WTC11 (cell line): ENCODE measurements at regions not wholly inside any gene's neighbourhood (a gene's known extent, or its start where the extent isn't known, plus 50 kb on each side); places are given as distances from the start of the nearest gene placed in this dataset.

Experiments
- ATAC-seq: fragments of 200-7000 bp; cut with Tn5 transposase; 2 replicates; pipeline ENCODE4 v1.10.0; 2021; ENCODE audit warnings: mild to moderate bottlenecking, moderate library complexity
- CTCF ChIA-PET: fragments of 300-600 bp; sonication (Branson Sonifier 250); formaldehyde crosslinking; loops from one replicate; lab custom pipeline; 2021; ENCODE audit warnings: antibody characterized with exemption; lab: Charles Lee
- POLR2A ChIA-PET: fragments of 350-600 bp; sonication (Branson Sonifier 250); formaldehyde crosslinking; loops from one replicate; lab custom pipeline; 2021; ENCODE audit warnings: antibody characterized with exemption; lab: Charles Lee
- DNase-seq: peaks from one replicate; pipeline ENCODE4 v3.0.0; 2021; ENCODE audit warnings: low spot score
- H3K27ac Mint-ChIP-seq: 2 replicates; pipeline ENCODE4 v1.8.0; 2021; ENCODE audit warnings: mixed read lengths
- H3K27me3 Mint-ChIP-seq: 2 replicates; pipeline ENCODE4 v1.8.0; 2021; ENCODE audit warnings: low read depth, mild to moderate bottlenecking, moderate library complexity, mixed read lengths
- H3K36me3 Mint-ChIP-seq: 2 replicates; pipeline ENCODE4 v1.8.0; 2021; ENCODE audit warnings: mixed read lengths
- H3K4me1 Mint-ChIP-seq: 2 replicates; pipeline ENCODE4 v1.8.0; 2022; ENCODE audit warnings: mixed read lengths
- H3K4me3 Mint-ChIP-seq: 2 replicates; pipeline ENCODE4 v1.8.0; 2021; ENCODE audit warnings: mild to moderate bottlenecking, moderate library complexity, mixed read lengths
- H3K9me3 Mint-ChIP-seq: 2 replicates; pipeline ENCODE4 v1.8.0; 2021; ENCODE audit warnings: mixed read lengths
- GRHL2 ChIP-seq: fragments of 250-450 bp; sonication (Bioruptor Pico); IDR thresholded peaks from 2 replicates; pipeline ENCODE4 v1.8.0; 2022; ENCODE audit warnings: mild to moderate bottlenecking, moderate library complexity; ENCODE audit not compliant: insufficient replicate concordance, severe bottlenecking
- JUN ChIP-seq: sonication (generic); formaldehyde crosslinking; IDR thresholded peaks from 2 replicates; pipeline ENCODE4 v1.8.0; 2023; ENCODE audit warnings: mild to moderate bottlenecking, missing genetic modification reagents
- KAT7 ChIP-seq: sonication (generic); formaldehyde crosslinking; IDR thresholded peaks from 2 replicates; pipeline ENCODE4 v1.8.1; 2023; ENCODE audit warnings: missing genetic modification reagents, mild to moderate bottlenecking, borderline replicate concordance
- MYBL2 ChIP-seq: sonication (generic); formaldehyde crosslinking; IDR thresholded peaks from 2 replicates; pipeline ENCODE4 v1.8.1; 2023; ENCODE audit warnings: mild to moderate bottlenecking, moderate library complexity, missing genetic modification reagents
- NR2C2 ChIP-seq: sonication (generic); formaldehyde crosslinking; IDR thresholded peaks from 2 replicates; pipeline ENCODE4 v1.8.0; 2022; ENCODE audit warnings: mild to moderate bottlenecking, missing genetic modification reagents
- OVOL2 ChIP-seq: fragments of 250-450 bp; sonication (Bioruptor Pico); IDR thresholded peaks from 2 replicates; pipeline ENCODE4 v1.9.0; 2021; ENCODE audit warnings: mild to moderate bottlenecking, borderline replicate concordance
- PRRX2 ChIP-seq: fragments of 250-450 bp; sonication (Bioruptor Pico); IDR thresholded peaks from 2 replicates; pipeline ENCODE4 v1.8.0; 2021; ENCODE audit warnings: mild to moderate bottlenecking
- SMAD3 ChIP-seq: sonication (generic); formaldehyde crosslinking; IDR thresholded peaks from 2 replicates; pipeline ENCODE4 v1.8.0; 2022; ENCODE audit warnings: missing genetic modification reagents, mild to moderate bottlenecking, borderline replicate concordance
- TCF7 ChIP-seq: sonication (generic); formaldehyde crosslinking; IDR thresholded peaks from 2 replicates; pipeline ENCODE4 v1.8.0; 2022; ENCODE audit warnings: mild to moderate bottlenecking, low read depth, missing genetic modification reagents, moderate library complexity
- USF1 ChIP-seq: sonication (generic); formaldehyde crosslinking; IDR thresholded peaks from 2 replicates; pipeline ENCODE4 v1.8.0; 2022; ENCODE audit warnings: mild to moderate bottlenecking, missing genetic modification reagents
- ZNF219 ChIP-seq: sonication (generic); formaldehyde crosslinking; IDR thresholded peaks from 2 replicates; pipeline ENCODE4 v1.8.0; 2023; ENCODE audit warnings: missing genetic modification reagents, mild to moderate bottlenecking, borderline replicate concordance
- TF ChIP-seq, protein P1 (sequence below): sonication (generic); formaldehyde crosslinking; IDR thresholded peaks from 2 replicates; pipeline ENCODE4 v1.8.0; 2023; ENCODE audit warnings: missing genetic modification reagents
- TF ChIP-seq, protein P2 (sequence below): fragments of 250-450 bp; sonication (Bioruptor Pico); IDR thresholded peaks from 2 replicates; pipeline ENCODE4 v1.9.0; 2021; ENCODE audit warnings: mild to moderate bottlenecking, borderline replicate concordance
- TF ChIP-seq, protein P3 (sequence below): sonication (generic); formaldehyde crosslinking; IDR thresholded peaks from 2 replicates; pipeline ENCODE4 v1.8.1; 2022; ENCODE audit warnings: missing genetic modification reagents, borderline replicate concordance
- TF ChIP-seq, protein P4 (sequence below): sonication (generic); formaldehyde crosslinking; conservative IDR thresholded peaks from 2 replicates; pipeline ENCODE4 v1.8.1; 2023; ENCODE audit warnings: mild to moderate bottlenecking, low read depth, missing genetic modification reagents, moderate library complexity
- TF ChIP-seq, protein P5 (sequence below): fragments of 250-450 bp; sonication (Bioruptor Pico); conservative IDR thresholded peaks from 2 replicates; pipeline ENCODE4 v1.9.0; 2021; ENCODE audit warnings: mild to moderate bottlenecking

DNA sequence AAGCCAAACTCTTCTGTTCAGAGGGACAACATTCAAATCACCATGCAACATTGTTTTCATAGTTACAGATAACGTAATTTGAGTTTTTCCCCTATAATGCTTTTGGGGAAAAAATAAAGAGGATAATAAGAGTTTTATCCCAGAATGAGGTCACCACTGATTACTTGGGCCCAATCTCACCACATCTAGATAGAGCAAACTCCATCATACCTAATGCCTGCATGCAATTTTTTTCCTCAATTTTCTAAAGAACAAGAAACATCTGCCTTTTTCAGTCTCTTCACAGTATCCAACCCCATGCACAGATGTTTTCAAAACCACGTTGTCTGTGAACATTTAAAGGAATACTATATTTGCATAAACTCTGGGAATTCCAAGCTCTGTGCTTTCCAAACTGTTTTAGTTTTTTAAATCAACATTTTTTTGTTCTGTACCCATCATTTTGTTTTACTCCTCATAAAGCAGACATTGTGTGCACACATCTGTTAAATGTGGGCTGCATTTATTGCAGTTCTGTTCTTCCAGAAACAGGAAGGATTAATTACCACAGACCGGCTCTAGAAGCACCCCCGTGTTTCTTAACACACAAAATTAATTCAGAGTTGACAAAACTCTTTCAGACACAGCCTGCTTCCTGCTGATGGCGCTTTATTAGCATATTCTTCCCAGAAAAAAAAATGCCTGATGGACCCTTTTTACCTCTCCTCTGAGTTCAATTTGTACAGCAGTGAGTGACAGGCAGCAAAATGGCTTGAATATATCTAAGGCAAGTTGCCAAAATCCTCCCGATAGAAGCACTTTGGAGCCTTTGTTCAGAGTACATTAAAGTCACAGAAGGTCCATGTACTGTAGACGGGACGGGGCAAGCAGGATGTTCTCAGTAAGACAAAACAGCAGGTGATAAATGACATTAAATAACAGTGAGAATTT is 1171.9 kb downstream of the EFNB2 start:
- H3K9me3 Mint-ChIP-seq: peaks cover 3% of the 10 kb centered on the region
- no peak overlapping the region for H3K4me3 Mint-ChIP-seq
- H3K36me3 Mint-ChIP-seq: peaks cover 3% of the 10 kb centered on the region
- no peak for TF ChIP-seq GRHL2 (CRISPR knock-in tag)
- TF ChIP-seq, protein P1, sequence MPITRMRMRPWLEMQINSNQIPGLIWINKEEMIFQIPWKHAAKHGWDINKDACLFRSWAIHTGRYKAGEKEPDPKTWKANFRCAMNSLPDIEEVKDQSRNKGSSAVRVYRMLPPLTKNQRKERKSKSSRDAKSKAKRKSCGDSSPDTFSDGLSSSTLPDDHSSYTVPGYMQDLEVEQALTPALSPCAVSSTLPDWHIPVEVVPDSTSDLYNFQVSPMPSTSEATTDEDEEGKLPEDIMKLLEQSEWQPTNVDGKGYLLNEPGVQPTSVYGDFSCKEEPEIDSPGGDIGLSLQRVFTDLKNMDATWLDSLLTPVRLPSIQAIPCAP: no peak
- no peak for TF ChIP-seq TCF7
- TF ChIP-seq, protein P2, sequence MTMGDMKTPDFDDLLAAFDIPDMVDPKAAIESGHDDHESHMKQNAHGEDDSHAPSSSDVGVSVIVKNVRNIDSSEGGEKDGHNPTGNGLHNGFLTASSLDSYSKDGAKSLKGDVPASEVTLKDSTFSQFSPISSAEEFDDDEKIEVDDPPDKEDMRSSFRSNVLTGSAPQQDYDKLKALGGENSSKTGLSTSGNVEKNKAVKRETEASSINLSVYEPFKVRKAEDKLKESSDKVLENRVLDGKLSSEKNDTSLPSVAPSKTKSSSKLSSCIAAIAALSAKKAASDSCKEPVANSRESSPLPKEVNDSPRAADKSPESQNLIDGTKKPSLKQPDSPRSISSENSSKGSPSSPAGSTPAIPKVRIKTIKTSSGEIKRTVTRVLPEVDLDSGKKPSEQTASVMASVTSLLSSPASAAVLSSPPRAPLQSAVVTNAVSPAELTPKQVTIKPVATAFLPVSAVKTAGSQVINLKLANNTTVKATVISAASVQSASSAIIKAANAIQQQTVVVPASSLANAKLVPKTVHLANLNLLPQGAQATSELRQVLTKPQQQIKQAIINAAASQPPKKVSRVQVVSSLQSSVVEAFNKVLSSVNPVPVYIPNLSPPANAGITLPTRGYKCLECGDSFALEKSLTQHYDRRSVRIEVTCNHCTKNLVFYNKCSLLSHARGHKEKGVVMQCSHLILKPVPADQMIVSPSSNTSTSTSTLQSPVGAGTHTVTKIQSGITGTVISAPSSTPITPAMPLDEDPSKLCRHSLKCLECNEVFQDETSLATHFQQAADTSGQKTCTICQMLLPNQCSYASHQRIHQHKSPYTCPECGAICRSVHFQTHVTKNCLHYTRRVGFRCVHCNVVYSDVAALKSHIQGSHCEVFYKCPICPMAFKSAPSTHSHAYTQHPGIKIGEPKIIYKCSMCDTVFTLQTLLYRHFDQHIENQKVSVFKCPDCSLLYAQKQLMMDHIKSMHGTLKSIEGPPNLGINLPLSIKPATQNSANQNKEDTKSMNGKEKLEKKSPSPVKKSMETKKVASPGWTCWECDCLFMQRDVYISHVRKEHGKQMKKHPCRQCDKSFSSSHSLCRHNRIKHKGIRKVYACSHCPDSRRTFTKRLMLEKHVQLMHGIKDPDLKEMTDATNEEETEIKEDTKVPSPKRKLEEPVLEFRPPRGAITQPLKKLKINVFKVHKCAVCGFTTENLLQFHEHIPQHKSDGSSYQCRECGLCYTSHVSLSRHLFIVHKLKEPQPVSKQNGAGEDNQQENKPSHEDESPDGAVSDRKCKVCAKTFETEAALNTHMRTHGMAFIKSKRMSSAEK: no peak
- TF ChIP-seq PRRX2 (CRISPR knock-in tag): no peak
- no peak for TF ChIP-seq USF1 (CRISPR knock-in tag)
- no peak for TF ChIP-seq ZNF219
- TF ChIP-seq OVOL2: no peak
- no peak overlapping the region; the same call in 1 of the 2 replicates for H3K27ac Mint-ChIP-seq
- ATAC-seq: peak; percentile 38; the same call in 1 of the 2 replicates
- ChIA-PET POLR2A (interaction anchor here (1.1 kb wide), 1 partner anchor 161 kb away, joined by 3 read pairs; no protein-coding TSS in a partner anchor), CTCF (no interaction called here)
- no peaks in the 10 kb centered on the region for H3K27me3 Mint-ChIP-seq
- peaks cover 23% of the 10 kb centered on the region for H3K4me1 Mint-ChIP-seq
- no peak for DNase-seq

DNA sequence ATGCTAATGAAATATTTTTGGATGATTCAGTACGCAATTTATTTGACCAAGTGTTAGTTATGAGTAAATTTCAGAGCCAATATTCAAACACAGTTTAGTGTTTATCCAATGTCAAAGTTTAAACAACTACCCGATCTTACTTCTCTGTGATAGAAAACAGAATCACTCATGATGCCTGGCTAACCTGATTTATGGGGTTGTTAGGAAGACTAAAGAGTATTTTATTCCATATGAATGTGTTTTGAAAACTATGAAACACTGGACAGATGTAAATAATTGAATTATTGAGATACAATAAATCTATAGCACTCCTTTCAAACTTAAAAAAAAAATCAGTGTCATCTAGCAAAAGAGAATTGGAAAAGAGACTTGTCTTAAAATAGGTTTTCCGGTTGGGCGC is 1181.8 kb downstream of the EFNB2 start:
- H3K27ac Mint-ChIP-seq: no peak overlapping the region
- POLR2A ChIA-PET: no interaction called here
- ATAC-seq: no peak
- TF ChIP-seq SMAD3 (CRISPR knock-in tag) (no peak), JUN (no peak), MYBL2 (CRISPR knock-in tag) (no peak), KAT7 (no peak), NR2C2 (no peak)
- TF ChIP-seq, protein P3, sequence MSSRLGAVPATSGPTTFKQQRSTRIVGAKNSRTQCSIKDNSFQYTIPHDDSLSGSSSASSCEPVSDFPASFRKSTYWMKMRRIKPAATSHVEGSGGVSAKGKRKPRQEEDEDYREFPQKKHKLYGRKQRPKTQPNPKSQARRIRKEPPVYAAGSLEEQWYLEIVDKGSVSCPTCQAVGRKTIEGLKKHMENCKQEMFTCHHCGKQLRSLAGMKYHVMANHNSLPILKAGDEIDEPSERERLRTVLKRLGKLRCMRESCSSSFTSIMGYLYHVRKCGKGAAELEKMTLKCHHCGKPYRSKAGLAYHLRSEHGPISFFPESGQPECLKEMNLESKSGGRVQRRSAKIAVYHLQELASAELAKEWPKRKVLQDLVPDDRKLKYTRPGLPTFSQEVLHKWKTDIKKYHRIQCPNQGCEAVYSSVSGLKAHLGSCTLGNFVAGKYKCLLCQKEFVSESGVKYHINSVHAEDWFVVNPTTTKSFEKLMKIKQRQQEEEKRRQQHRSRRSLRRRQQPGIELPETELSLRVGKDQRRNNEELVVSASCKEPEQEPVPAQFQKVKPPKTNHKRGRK (CRISPR knock-in tag): no peak
- TF ChIP-seq, protein P4, sequence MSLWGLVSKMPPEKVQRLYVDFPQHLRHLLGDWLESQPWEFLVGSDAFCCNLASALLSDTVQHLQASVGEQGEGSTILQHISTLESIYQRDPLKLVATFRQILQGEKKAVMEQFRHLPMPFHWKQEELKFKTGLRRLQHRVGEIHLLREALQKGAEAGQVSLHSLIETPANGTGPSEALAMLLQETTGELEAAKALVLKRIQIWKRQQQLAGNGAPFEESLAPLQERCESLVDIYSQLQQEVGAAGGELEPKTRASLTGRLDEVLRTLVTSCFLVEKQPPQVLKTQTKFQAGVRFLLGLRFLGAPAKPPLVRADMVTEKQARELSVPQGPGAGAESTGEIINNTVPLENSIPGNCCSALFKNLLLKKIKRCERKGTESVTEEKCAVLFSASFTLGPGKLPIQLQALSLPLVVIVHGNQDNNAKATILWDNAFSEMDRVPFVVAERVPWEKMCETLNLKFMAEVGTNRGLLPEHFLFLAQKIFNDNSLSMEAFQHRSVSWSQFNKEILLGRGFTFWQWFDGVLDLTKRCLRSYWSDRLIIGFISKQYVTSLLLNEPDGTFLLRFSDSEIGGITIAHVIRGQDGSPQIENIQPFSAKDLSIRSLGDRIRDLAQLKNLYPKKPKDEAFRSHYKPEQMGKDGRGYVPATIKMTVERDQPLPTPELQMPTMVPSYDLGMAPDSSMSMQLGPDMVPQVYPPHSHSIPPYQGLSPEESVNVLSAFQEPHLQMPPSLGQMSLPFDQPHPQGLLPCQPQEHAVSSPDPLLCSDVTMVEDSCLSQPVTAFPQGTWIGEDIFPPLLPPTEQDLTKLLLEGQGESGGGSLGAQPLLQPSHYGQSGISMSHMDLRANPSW: no peak
- TF ChIP-seq, protein P5, sequence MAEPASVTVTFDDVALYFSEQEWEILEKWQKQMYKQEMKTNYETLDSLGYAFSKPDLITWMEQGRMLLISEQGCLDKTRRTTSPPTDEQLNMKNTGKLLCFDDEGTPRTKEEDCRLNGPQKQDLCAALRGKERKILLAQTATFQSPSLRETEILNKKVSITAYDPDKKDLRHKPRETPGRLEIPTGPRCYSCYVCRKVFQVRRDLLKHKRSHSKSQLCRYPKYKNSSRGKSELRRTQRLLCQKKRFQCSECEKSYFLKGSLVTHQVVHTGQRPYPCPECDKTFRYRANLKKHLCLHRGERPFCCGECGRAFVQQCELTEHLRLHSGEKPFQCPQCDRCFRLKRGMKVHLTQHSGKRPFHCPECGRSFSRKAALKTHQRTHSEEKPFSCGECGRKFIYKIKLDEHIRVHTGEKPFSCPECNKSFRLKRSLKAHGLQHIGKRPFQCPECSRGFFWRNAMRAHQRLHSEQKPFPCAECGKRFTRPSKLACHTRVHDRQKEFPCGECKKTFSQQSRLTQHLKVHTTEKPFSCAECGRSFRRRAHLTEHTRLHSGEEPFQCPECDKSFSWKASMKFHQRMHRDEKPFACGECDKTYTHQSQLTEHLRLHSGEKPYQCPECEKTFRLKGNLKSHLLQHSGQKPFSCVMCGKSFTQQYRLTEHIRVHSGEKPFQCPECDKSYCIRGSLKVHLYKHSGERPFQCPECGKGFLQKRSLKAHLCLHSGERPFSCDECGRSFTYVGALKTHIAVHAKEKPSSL: no peak
- TF ChIP-seq, protein P2: no peak

More for the DNA sequence above, 1181.8 kb downstream of the EFNB2 start:
- Mint-ChIP-seq H3K9me3 (peaks cover 13% of the 10 kb centered on the region), H3K36me3 (peaks cover 3% of the 10 kb centered on the region), H3K4me3 (no peak overlapping the region), H3K27me3 (no peaks in the 10 kb centered on the region), H3K4me1 (no peaks in the 10 kb centered on the region)
- CTCF ChIA-PET: no interaction called here
- no peak for DNase-seq
